SK-N-SH treated with all-trans-retinoic acid at 6 μM for 48 hours (cell line): ENCODE measurements at regions not wholly inside any gene's neighbourhood (a gene's known extent, or its start where the extent isn't known, plus 50 kb on each side); places are given as distances from the start of the nearest gene placed in this dataset.

Experiments
- ATAC-seq: fragments of 200-7000 bp; cut with Tn5 transposase; 3 replicates; pipeline ENCODE4 v1.9.1; 2020; ENCODE audit warnings: mild to moderate bottlenecking, moderate library complexity
- ARNTL ChIP-seq: fragments of 450-650 bp; formaldehyde crosslinking; IDR thresholded peaks from 2 replicates; pipeline ENCODE4 v1.5.0; 2020; ENCODE audit warnings: low read depth, mild to moderate bottlenecking, moderate library complexity, borderline replicate concordance
- BACH2 ChIP-seq: fragments of 250-450 bp; sonication (Bioruptor Pico); IDR thresholded peaks from 2 replicates; pipeline ENCODE4 v1.9.0; 2021; ENCODE audit warnings: mild to moderate bottlenecking, borderline replicate concordance
- CREB5 ChIP-seq: fragments of 250-450 bp; sonication (Bioruptor Pico); IDR thresholded peaks from 2 replicates; pipeline ENCODE4 v1.5.1; 2020; ENCODE audit warnings: low read depth, mild to moderate bottlenecking, moderate library complexity
- CSDC2 ChIP-seq: fragments of 250-450 bp; sonication (Bioruptor Pico); IDR thresholded peaks from 2 replicates; pipeline ENCODE4 v1.5.0; 2020; ENCODE audit warnings: mild to moderate bottlenecking, moderate library complexity
- CSRNP3 ChIP-seq: fragments of 250-450 bp; sonication (Bioruptor Pico); IDR thresholded peaks from 2 replicates; pipeline ENCODE4 v1.5.1; 2021; ENCODE audit warnings: mild to moderate bottlenecking, moderate library complexity
- ESRRG ChIP-seq: fragments of 250-450 bp; sonication (Bioruptor Pico); IDR thresholded peaks from 2 replicates; pipeline ENCODE4 v1.6.1; 2021; ENCODE audit warnings: mild to moderate bottlenecking
- GLIS3 ChIP-seq: fragments of 250-450 bp; sonication (Bioruptor Pico); IDR thresholded peaks from 2 replicates; pipeline ENCODE4 v1.5.0; 2020; ENCODE audit warnings: mild to moderate bottlenecking, moderate library complexity
- ISL1 ChIP-seq: fragments of 250-450 bp; sonication (Bioruptor Pico); IDR thresholded peaks from 2 replicates; pipeline ENCODE4 v2.1.2; 2022; ENCODE audit warnings: mild to moderate bottlenecking, moderate library complexity
- OSR1 ChIP-seq: fragments of 250-450 bp; sonication (Bioruptor Pico); IDR thresholded peaks from 2 replicates; pipeline ENCODE4 v1.8.0; 2022; ENCODE audit warnings: moderate library complexity, mild to moderate bottlenecking, inconsistent platforms
- PATZ1 ChIP-seq: fragments of 250-450 bp; sonication (Bioruptor Pico); IDR thresholded peaks from 2 replicates; pipeline ENCODE4 v1.8.0; 2020; ENCODE audit warnings: mild to moderate bottlenecking, moderate library complexity, borderline replicate concordance
- POU6F1 ChIP-seq: fragments of 250-450 bp; sonication (Bioruptor Pico); IDR thresholded peaks from 2 replicates; pipeline ENCODE4 v1.8.0; 2021; ENCODE audit warnings: low read depth, mild to moderate bottlenecking, moderate library complexity, borderline replicate concordance
- RARB ChIP-seq: fragments of 250-450 bp; sonication (Bioruptor Pico); IDR thresholded peaks from 2 replicates; pipeline ENCODE4 v1.8.0; 2021; ENCODE audit warnings: mild to moderate bottlenecking, moderate library complexity
- TCF4 ChIP-seq: fragments of 250-450 bp; sonication (Bioruptor Pico); IDR thresholded peaks from 2 replicates; pipeline ENCODE4 v1.8.0; 2021; ENCODE audit warnings: mild to moderate bottlenecking, moderate library complexity, borderline replicate concordance
- TOX ChIP-seq: fragments of 250-450 bp; sonication (Bioruptor Pico); IDR thresholded peaks from 2 replicates; pipeline ENCODE4 v1.8.0; 2021; ENCODE audit warnings: mild to moderate bottlenecking, moderate library complexity, borderline replicate concordance
- TSHZ2 ChIP-seq: fragments of 250-450 bp; sonication (Bioruptor Pico); IDR thresholded peaks from 2 replicates; pipeline ENCODE4 v1.5.0; 2020; ENCODE audit warnings: mild to moderate bottlenecking, moderate library complexity
- ZFP30 ChIP-seq: fragments of 450-650 bp; formaldehyde crosslinking; IDR thresholded peaks from 2 replicates; pipeline ENCODE4 v1.5.0; 2022; ENCODE audit warnings: mild to moderate bottlenecking, moderate library complexity
- ZNF565 ChIP-seq: fragments of 450-650 bp; formaldehyde crosslinking; conservative IDR thresholded peaks from 2 replicates; pipeline ENCODE4 v1.5.0; 2020; ENCODE audit warnings: low read depth, mild to moderate bottlenecking, moderate library complexity
- ZNF70 ChIP-seq: fragments of 450-650 bp; formaldehyde crosslinking; IDR thresholded peaks from 2 replicates; pipeline ENCODE4 v1.5.0; 2020; ENCODE audit warnings: mild to moderate bottlenecking, moderate library complexity
- ZNF8 ChIP-seq: fragments of 450-650 bp; formaldehyde crosslinking; IDR thresholded peaks from 2 replicates; pipeline ENCODE4 v1.5.0; 2020; ENCODE audit warnings: mild to moderate bottlenecking, moderate library complexity

GRCh38 chr20:23295934-23296333 lies 54.7 kb upstream of the NXT1 start (continued):
- TF ChIP-seq PATZ1 (CRISPR knock-in tag) (no peak), TSHZ2 (CRISPR knock-in tag) (no peak), ARNTL (CRISPR knock-in tag) (no peak), OSR1 (CRISPR knock-in tag) (no peak)

GRCh38 chr20:23294671-23295070 lies 55.9 kb upstream of the NXT1 start:
- no peak for TF ChIP-seq POU6F1 (CRISPR knock-in tag)
- no peak for TF ChIP-seq ZNF8
- TF ChIP-seq TSHZ2 (CRISPR knock-in tag), result no peak
- no peak for TF ChIP-seq CREB5 (CRISPR knock-in tag)
- no peak for TF ChIP-seq CSDC2 (CRISPR knock-in tag)
- no peak for TF ChIP-seq GLIS3 (CRISPR knock-in tag)
- TF ChIP-seq ISL1 (CRISPR knock-in tag), result no peak
- TF ChIP-seq ZNF70 (CRISPR knock-in tag), result no peak
- no peak for TF ChIP-seq ZNF565 (CRISPR knock-in tag)
- no peak for TF ChIP-seq CSRNP3 (CRISPR knock-in tag)
- TF ChIP-seq BACH2 (CRISPR knock-in tag), result no peak
- no peak for TF ChIP-seq ESRRG
- TF ChIP-seq ZFP30 (CRISPR knock-in tag), result no peak
- TF ChIP-seq OSR1 (CRISPR knock-in tag), result no peak
- no peak for TF ChIP-seq RARB (CRISPR knock-in tag)
- TF ChIP-seq TCF4 (CRISPR knock-in tag), result no peak
- no peak for TF ChIP-seq TOX
- no peak for TF ChIP-seq PATZ1 (CRISPR knock-in tag)
- no peak for TF ChIP-seq ARNTL (CRISPR knock-in tag)
- ATAC-seq, result no peak
